ENCODE measurements at regions not wholly inside any gene's neighbourhood (a gene's known extent, or its start where the extent isn't known, plus 50 kb on each side); places are given as distances from the start of the nearest gene placed in this dataset.

DNA sequence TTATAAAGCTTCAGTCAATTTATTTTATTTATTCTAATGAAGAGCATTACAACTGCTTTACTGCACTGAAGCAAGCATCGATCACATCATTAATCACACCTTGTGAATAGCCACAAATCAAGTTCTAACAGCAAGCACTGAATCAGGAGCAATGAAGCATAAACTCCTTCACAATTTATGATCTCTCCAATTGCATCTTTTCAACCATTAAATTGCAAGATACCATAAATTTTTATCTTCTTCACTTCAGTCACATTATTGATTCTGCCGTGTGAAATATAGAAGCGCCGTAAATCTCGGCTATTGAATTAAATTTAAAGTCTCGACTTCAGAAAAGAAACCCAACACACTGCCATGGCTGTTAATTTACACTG lies 298.7 kb downstream of the CDCA7 start:
- TF ChIP-seq, protein P1, sequence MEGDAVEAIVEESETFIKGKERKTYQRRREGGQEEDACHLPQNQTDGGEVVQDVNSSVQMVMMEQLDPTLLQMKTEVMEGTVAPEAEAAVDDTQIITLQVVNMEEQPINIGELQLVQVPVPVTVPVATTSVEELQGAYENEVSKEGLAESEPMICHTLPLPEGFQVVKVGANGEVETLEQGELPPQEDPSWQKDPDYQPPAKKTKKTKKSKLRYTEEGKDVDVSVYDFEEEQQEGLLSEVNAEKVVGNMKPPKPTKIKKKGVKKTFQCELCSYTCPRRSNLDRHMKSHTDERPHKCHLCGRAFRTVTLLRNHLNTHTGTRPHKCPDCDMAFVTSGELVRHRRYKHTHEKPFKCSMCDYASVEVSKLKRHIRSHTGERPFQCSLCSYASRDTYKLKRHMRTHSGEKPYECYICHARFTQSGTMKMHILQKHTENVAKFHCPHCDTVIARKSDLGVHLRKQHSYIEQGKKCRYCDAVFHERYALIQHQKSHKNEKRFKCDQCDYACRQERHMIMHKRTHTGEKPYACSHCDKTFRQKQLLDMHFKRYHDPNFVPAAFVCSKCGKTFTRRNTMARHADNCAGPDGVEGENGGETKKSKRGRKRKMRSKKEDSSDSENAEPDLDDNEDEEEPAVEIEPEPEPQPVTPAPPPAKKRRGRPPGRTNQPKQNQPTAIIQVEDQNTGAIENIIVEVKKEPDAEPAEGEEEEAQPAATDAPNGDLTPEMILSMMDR (IDR thresholded peaks at IDR 0.05; ENCODE audit: low read depth, low read length), result no peak
- TF ChIP-seq POLR2A (IDR thresholded peaks at IDR 0.05; ENCODE audit: extremely low read depth, insufficient read length), result no peak
- no peak for TF ChIP-seq MYC (IDR thresholded peaks at IDR 0.05; ENCODE audit: low read depth, low read length)

Measured in NB4 (cell line).